ENCODE measurements at regions not wholly inside any gene's neighbourhood (a gene's known extent, or its start where the extent isn't known, plus 50 kb on each side); places are given as distances from the start of the nearest gene placed in this dataset.

DNA sequence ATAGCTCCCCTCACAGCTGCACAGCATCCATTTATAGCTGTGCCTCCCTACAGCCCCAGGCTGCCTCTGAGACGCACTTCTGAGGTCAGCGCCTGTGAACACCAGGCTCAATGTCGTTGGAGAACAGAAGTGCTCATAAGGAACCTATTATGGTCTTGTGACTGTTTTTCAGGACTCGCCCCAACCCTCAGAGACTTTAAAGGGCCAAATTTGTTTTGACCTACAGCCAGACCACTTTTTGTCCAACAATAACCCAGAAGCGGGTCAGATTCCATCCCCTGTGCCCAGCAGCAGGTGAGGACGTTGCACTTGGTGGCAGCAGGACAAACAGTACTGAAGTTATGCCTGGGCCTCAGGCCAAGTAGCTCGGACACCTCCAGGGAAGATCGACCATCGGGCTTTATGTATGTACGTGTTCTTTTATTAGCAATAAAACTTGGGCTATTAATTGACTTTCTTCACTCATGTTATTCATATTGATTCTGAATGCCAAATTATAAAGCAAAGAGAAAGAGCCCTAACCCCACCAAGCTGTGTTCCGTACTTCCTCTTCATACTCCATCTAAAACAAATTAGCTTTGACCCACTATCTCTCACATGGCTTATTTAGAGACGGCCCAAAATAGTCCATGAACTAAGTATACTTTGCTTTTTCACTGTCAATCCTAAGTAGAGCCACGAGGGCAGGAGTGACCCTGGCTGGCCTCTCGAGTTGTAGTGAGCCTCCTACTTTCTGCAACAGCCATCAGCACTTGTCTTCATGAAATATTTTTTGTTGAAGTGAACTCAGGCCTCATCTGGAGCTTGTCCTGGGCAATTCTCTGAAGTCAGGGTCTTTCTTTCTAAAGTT is 92.3 kb upstream of the PAX6 start:
- DNase-seq (ENCODE audit: low read depth in 2 of 2), result no peak

DNA sequence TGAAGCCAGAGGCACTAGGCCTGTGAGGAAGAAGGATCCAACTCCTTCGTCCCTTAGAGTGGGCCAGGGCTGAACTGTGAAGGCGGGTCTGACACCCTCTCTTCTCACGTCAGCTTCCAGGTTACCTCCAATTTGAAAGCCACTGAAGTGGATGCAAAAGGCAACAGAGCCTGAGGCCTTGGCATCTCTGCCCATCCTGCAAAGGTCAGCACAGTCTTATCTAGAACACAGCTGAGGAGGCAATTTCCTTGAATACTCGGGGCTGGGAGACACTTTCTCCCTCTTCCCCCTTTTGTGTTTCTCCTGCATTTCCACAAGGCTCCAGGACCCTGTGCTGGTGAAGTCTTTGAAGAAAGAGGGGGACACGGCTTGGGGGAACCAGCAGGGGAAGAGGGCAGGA is 91.6 kb upstream of the PAX6 start:
- DNase-seq (ENCODE audit: low read depth in 2 of 2), result no peak

DNA sequence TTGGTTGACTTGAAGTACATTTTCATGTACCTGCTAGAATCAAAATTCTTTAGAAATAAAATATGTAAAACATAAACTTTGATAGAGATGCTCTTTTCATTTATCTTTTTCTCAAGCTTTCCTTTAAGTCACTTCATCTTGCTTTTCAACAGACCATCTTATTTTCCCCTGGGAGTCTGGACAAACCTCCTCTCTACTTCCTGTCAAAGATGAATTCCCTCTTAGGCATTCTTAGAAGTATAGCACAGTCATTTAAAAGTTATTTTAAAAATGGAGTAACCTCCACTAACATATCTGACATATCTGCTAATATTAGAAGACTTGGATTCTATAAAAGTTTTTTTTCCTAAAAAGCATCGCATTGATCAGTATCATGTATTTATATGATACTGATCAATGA is 84.8 kb upstream of the PAX6 start:
- DNase-seq (ENCODE audit: low read depth in 2 of 2), result no peak

DNA sequence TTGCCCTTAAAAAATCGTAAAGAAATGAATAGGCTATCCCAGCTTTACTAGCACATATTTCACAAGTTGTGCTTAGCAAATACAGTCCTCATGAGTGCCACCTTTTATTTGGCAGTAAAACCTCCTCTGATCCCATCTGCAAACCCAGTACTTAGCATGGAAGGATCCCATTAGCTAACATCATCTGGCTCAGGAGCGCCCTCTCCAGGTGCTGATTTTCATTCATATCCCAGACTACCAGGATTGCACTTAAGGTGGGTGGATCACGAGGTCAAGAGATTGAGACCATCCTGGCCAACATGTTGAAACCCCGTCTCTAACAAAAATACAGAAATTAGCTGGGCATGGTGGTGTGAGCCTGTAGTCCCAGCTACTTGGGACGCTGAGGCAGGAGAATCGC is 76.1 kb upstream of the PAX6 start:
- DNase-seq (ENCODE audit: low read depth in 2 of 2), result no peak

DNA sequence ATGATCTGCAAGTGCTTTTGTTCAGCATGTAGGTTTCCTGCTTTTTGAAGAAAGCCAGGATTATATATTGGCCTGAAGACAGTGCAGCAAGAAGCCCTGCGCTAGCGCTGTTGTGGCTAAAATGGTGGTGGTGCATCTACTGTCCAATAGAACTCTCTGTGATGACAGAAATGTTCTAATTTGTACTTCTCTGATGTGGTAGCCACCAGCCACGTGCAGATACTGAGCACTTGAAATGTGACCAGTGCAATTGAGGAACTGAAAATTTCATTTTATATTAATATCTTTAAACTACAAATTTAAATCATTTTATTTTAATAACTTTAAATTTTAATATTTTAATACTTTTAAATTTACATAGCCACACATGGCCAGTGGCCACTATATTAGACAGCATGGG is 73.0 kb upstream of the PAX6 start:
- DNase-seq (ENCODE audit: low read depth in 2 of 2), result no peak

DNA sequence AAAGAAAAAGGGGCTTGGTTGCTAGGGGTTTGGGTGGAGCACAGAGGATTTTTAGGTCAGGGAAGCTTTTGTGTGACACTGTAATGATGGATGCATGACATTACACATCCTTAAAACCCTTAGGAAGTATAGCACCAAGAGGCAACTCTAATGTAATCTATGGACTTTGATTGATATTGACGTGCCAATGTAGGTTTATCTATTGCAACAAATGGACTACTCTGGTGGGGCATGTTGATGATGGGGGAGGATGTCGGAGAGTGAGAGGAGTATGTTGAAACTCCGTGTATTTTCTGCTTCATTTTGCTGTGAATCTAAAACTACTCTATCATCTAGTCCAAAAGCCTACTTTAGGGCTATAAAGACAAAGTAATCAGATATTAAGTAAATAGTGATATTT is 72.3 kb upstream of the PAX6 start:
- no peak for DNase-seq (ENCODE audit: low read depth in 2 of 2)

DNA sequence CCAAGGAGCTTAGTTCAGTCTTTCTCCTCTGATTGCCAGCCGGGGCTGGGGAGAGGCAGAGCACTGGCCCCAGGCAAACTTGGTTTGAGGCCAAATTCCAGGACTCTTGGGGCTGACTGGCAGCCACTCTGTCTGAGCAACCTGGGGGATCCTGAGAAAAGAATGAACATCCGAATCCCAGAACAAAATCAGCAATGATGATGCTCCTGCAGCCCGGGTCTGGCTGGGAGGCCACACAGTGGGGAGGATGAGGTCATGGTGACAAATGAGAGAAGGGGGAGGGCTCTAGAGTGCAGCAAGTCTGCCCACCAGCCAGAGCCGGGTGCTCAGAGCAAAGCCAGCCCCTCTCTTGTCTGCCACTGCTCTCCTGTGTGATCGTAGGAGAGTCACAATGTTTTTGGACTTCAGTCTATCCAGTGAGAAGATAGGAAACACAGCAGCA is 71.8 kb upstream of the PAX6 start:
- DNase-seq (ENCODE audit: low read depth in 2 of 2), result no peak

DNA sequence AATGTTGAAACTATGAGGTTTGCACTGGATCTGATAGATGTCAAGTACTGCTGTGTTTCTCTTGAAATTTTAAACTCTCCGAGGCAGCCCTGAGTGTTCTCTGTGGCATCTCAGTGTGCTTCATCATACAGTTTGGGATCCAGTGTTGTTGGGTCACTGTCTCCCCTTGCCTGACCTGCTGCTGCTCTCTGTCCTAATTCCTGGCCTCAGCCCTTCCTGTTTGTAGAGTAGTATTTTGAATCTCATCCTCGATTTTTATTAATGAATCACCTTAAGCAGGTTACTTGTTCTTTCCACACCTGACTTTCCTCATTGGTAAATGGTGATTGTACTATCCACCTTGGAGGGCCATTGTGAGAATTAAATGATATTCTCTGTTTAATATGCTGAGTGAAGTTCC is 70.7 kb upstream of the PAX6 start:
- DNase-seq (ENCODE audit: low read depth in 2 of 2), result no peak

DNA sequence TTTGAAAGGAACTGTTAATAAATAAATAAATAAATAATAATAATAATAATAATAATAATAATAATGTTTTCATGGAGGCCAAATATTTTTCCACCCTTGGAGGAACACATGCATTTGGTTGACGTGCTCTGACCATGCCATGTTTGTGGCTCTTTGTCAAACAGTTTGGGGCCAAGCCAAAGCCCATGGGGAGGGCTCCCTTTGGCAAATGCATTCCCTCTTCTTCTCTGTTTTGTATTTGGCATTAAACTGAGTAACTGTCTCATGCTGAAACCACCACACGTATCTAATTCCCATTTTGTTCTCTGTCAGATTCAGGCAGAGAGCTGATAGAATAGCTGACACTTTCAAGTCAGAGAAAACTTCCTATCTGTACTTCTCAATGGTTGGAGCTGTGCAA is 68.6 kb upstream of the PAX6 start:
- no peak for DNase-seq (ENCODE audit: low read depth in 2 of 2)

DNA sequence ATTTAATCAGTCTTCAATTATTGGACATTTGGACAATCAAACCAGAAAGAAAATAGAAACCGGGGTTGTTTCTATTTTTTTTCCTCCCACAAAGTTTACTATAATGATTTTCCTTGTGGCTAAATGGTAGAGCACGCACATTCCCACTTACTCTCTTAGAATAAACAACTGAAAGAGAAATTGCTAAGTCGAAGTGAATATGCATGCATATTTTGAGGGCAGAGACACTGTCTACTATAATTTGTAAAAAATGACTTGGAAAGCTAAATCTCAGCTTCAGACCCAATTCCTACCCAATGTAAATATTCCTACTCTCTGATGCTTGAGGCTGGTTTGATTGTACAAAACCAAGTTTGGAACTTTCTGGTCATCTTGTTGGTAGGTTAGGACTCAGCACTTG is 66.7 kb upstream of the PAX6 start:
- no peak for DNase-seq (ENCODE audit: low read depth in 2 of 2)

DNA sequence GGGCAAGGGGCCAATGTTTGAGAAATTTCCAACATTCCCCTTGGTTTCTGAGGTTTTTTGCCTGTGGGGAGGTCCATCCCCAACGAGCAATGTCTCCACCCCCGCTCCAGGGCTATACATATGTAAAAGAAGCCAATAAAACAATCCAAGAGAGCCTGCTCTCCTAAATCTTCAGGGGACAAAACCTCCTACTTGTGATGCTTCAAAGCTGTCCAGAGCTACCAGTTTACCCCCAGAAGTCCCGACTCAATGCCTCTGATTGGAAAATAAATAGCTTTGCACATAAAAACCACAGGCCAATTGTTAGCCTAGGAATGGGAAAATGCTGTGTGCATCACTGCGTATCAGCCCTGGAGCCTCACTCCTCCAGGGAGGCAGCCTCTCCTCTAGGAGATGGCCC is 66.0 kb upstream of the PAX6 start:
- no peak for DNase-seq (ENCODE audit: low read depth in 2 of 2)

DNA sequence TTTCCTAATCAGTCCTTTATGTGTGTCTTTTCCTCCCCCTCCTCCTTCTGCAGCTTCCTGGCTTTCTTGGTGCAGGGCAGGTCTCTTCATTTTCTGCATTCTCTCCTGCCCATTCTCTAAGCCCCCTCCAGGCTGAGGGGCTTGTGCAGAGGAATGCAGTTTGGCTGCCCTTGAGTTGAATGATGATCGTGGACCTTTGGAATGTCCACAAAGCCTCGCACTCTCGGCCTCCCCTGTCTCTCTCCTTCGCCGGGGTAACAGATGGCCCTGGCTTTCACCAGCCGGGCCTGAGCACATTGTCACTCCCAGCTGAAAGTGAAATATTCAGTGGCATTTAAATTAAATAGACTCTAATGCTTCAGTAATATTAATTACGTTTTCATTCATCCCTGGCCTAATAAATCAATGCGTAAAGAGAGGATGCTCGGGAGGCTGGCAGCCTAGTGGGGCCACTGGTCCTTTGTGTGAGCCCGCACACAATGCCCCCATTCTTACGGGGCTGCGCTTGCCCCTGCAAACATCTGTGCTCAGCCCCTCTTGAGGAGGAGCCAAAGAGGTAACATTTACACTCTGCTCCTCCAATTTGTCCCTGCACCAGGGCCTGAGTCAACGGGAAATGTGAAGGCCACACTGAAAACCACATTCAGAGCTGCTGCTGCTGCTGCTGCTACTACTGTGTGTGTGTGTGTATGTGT is 64.9 kb upstream of the PAX6 start:
- DNase-seq (ENCODE audit: low read depth in 2 of 2), result no peak

DNA sequence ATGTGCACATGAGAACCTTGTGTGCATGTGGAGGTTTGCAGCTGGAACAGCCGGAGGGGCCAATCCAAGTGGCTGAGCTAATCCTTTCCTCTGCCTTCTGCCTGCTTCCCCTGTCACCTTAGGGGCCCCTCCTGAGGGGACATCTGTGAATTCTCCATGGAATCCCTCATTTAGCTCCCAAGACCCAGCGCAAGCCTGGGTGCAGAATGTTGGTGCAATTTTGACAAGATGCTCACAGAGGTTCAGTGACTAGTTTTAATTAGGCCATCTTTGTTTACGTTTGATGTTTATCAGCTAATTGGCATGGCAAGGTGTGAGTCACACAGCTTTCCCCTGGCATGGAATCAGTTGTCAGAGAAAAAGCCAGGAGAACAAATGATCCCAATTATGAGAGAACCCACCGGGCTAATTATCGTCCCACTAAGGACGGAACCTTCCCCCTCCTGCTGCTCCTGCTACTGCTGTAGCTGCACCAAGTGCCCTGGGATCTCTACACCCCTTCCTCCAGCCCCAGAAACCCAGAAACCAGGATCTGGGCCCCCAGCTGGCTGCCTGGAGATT is 63.6 kb upstream of the PAX6 start:
- no peak for DNase-seq (ENCODE audit: low read depth in 2 of 2)

DNA sequence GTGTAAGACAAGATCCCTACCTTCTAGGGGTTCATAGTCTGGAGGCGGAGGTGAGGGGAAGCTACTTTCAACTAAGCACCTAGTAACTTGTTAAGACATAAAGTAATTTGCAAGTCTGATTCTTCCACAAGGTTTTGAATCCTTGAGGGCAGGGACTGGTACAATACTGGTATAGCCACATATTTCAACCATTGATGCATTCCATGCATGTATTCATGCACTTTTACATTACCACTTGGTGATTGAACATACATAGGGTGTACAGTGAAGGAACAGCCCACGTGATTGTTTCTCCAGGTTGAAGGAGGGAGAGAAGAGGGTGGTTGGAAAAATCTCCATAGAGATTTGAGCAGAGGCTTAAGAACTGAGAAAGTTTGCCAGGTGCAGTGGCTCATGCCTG is 62.0 kb upstream of the PAX6 start:
- no peak for DNase-seq (ENCODE audit: low read depth in 2 of 2)

DNA sequence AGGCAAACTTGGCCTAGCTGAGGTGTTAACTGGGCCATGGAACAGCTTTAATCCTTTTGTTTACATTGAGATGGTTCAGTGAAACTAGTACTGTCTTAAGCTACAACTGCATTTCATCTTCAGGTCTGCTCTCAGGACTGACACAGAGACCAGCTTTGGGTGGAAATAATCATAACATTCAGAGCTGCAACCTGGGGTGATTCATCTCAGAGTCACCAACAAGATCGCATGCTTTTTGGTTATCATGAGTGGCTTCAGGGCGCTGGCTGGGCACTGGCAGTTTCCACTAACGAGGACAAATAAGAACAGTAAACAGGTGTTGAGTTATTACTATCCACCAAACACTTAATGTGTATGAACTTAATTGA is 60.9 kb upstream of the PAX6 start:
- no peak for DNase-seq (ENCODE audit: low read depth in 2 of 2)

DNA sequence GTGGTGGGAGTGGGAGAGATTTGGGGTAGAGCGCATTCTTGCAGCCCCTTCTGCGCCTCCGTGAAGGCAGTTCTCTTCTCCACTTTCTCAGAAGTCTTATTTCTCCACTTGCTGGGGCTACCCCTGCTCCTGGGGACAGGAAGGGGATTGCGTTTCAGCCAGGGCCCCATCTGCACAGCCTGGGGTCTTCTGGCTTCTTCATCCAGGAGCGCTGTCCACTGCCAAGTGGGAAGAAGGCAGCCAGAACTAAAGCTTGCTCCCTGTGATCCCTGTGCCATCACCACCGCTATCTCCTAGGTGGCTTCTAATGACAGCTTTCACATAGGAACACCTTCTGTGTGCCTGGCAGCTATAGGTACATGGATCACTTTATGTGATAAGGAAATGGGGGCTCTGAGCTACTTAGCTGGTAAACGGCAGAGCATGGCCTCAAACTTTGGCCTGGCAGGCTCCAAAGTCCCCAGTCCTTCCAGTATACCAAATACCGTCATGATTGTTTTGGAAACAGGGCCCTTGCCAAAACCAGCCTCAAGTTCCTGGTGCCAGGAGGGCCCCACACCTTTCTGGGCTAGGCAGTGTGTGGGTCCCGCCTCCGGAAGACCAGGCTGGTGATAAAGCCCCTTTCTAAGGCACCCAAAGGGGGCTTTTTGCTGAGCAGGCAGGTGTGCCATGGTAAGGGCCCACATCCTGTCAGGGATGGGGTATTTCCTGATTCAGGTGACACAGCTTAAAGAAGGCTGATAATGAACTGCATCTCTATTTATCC is 60.4 kb upstream of the PAX6 start:
- no peak for DNase-seq (ENCODE audit: low read depth in 2 of 2)

DNA sequence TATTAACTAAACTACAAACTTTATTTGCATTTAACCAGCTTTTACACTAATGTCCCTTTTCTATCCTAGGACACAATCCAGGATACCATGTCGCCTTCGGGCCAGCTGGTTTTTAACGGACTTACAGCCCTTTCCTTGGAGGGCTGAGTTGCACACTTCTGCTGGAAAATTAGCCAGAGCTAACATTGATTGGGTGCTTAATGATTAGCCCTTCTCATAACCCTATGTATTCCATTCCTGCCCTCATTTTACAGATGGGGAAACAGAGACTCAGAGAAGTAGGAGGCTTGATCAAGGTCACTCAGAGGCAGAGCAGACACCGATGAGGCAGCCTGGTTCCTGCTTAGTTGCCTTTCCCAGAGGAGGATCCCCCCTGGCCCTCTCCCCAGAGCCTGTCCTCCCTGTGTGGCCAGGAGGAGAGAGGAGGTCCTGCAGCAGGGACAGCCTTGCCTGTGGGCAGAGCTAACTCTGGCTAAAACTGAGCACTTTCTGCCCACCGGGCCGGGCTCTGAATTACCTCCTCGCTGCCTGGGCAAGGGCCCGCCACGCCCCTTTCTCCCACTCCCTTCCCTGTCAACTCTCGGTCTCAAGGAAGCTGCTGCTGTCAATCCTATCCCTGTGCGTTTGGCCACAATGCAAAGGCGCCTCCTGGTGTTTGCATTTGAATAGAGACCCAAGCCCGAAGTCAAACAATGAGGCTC is 59.6 kb upstream of the PAX6 start:
- DNase-seq (ENCODE audit: low read depth in 2 of 2), result no peak

DNA sequence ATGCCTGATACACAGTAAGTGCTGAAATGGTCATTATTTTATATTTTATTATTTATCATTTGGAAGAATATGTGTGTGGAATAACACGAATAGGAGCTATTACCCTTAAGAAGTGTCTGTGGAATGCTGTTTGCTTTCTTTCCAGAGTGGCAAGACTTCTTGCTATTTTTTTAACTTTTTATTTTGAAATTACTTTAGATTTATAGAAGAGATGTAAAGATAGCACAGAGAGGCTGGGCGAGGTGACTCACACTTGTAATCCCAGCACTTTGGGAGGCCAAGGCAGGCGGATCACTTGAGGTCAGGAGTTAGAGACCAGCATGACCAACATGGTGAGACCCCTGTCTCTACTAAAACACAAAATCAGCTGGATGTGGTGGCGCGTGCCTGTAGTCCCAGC is 58.9 kb upstream of the PAX6 start:
- no peak for DNase-seq (ENCODE audit: low read depth in 2 of 2)

DNA sequence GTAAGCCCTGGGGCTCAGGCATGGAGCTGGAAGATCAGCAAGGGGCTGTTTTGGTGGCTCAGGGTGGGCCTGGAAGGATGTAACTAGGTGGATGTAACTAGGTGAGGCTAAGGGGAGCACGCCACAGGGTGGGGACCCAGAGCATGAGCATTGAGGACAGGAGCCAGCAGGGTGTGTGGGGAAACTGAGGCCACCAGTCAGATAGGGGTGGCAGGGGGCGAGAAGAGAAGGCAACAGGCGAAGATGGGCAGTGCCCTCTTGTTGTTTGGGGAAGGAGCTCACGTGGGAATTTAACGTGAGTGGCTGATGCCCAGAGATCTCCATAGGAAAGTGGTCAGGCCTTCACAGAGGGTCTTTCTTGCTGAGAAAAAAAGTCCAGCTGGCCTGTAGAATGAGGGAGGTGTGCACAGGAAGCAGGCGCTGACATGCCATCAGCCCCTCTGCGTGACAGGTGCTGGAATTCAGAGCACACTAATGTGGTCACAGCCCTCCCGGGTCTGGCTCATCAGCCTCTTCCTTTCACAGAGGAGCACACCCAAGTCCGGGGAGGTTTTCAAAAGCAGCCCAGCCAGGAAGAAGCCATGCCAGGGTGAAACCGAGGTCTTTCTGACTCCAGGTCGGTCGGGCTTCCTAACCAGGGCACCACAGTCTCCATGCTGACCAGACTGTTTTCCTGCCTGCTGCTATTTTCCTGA is 54.6 kb upstream of the PAX6 start:
- DNase-seq (ENCODE audit: low read depth in 2 of 2), result no peak

DNA sequence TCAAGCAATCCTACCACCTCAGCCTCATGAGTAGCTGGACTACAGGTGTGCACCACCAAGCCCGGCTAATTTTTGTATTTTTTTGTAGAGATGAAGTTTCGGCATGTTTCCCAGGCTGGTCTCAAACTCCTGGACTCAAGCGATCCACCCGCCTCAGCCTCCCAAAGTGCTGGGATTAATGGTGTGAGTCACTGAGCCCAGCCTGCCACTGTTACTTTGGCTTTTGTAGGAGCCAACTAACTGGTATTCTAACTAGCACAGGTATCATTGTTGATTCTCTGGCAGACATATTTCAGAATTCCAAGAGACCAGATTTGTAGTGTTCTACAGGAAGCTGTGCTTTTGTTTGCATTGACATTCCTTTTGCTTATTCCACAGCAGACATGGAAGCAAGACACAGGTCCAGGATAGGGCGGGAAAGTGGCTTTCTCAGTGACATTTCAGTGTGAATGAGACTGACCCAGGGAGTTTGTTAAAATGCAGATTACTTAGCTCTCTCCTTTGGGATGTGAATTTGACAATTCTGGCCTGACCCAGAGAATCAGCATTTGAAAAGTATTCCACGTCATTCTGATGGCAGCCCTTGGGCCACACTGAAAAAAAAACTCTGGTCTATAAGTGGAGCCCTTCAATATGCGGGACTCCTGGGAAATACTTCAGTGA is 52.2 kb upstream of the PAX6 start:
- no peak for DNase-seq (ENCODE audit: low read depth in 2 of 2)

DNA sequence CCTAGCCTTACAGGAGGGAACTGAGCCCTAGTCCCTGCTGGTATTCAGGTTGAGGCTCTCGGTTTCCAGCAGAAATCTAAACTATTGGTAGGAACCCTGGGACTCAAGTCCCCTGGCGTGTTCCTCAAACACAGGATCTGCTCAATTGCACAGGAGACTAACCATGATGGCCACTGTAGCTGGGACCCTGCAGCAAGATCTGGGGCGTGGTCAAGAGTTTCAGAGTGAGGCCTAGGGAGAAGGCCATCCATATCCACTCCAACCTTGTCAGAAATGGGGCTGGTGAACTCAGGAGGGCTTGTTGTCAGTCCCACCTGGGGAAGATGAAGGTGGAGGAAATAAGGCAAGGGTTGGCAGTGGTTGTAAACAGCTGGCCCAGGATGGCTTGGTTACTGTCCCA is 49.9 kb upstream of the PAX6 start:
- DNase-seq (ENCODE audit: low read depth in 2 of 2), result no peak

Measured in stimulated activated CD4-positive, alpha-beta T cell treated with anti-CD3 and anti-CD28 coated beads, Interleukin-1b, Interleukin-23, amount 100 ng/mL, for 4 hours (primary cell).